GM18507 (cell line): ENCODE measurements at regions not wholly inside any gene's neighbourhood (a gene's known extent, or its start where the extent isn't known, plus 50 kb on each side); places are given as distances from the start of the nearest gene placed in this dataset.

Experiments
- DNase-seq: peaks from one replicate; pipeline ENCODE4 v3.0.0; 2011; ENCODE audit warnings: low read depth; ENCODE audit not compliant: insufficient read length; ENCODE audit errors: extremely low spot score
- FAIRE-seq: peaks from 2 replicates; lab custom pipeline; 2011; peaks lifted over from hg19 to GRCh38; lab: Jason Lieb, UNC

- no peak for FAIRE-seq
- no peak for DNase-seq
Measured at GRCh38 chr13:111411151-111411858, 90.9 kb downstream of the TEX29 start.

GRCh38 chr13:111411919-111412650 lies 91.6 kb downstream of the TEX29 start:
- no peak for FAIRE-seq

GRCh38 chr13:111413407-111414187 lies 93.2 kb downstream of the TEX29 start:
- FAIRE-seq (no peak), DNase-seq (no peak)

More at GRCh38 chr13:111411919-111412650, 91.6 kb downstream of the TEX29 start:
- DNase-seq, result no peak

- DNase-seq, result no peak
- FAIRE-seq, result no peak
Measured at GRCh38 chr13:111414341-111414740, 93.9 kb downstream of the TEX29 start.

GRCh38 chr13:111415246-111415645 lies 94.8 kb downstream of the TEX29 start:
- FAIRE-seq, result no peak
- DNase-seq, result no peak

GRCh38 chr13:111415765-111416164 lies 95.3 kb downstream of the TEX29 start:
- no peak for DNase-seq
- FAIRE-seq, result no peak

- FAIRE-seq, result no peak
Measured at GRCh38 chr13:111418101-111418500, 97.7 kb downstream of the TEX29 start.

GRCh38 chr13:111420113-111420876 lies 99.9 kb downstream of the TEX29 start:
- FAIRE-seq (no peak), DNase-seq (no peak)

More at GRCh38 chr13:111418101-111418500, 97.7 kb downstream of the TEX29 start:
- DNase-seq, result no peak

- no peak for DNase-seq
- FAIRE-seq, result no peak
Measured at GRCh38 chr13:111421216-111421615, 100.8 kb downstream of the TEX29 start.

GRCh38 chr13:111422348-111422747 lies 101.9 kb downstream of the TEX29 start:
- FAIRE-seq (no peak), DNase-seq (no peak)

- FAIRE-seq, result no peak
- no peak for DNase-seq
Measured at GRCh38 chr13:111423168-111423785, 102.8 kb downstream of the TEX29 start.

- FAIRE-seq, result no peak
Measured at GRCh38 chr13:111424134-111424533, 103.7 kb downstream of the TEX29 start.

GRCh38 chr13:111425326-111425725 lies 104.9 kb downstream of the TEX29 start:
- DNase-seq (no peak), FAIRE-seq (no peak)

More at GRCh38 chr13:111424134-111424533, 103.7 kb downstream of the TEX29 start:
- no peak for DNase-seq

- FAIRE-seq (no peak), DNase-seq (no peak)
Measured at GRCh38 chr13:111429064-111429558, 108.7 kb downstream of the TEX29 start.

GRCh38 chr13:111431206-111431605 lies 110.8 kb downstream of the TEX29 start:
- DNase-seq (no peak), FAIRE-seq (no peak)

GRCh38 chr13:111434578-111435159 lies 114.2 kb downstream of the TEX29 start:
- DNase-seq (no peak), FAIRE-seq (no peak)

GRCh38 chr13:111436446-111436845 lies 116.0 kb downstream of the TEX29 start:
- FAIRE-seq (no peak), DNase-seq (no peak)

- DNase-seq (no peak), FAIRE-seq (no peak)
Measured at GRCh38 chr13:111437417-111437816, 117.0 kb downstream of the TEX29 start.
